ENCODE measurements at regions not wholly inside any gene's neighbourhood (a gene's known extent, or its start where the extent isn't known, plus 50 kb on each side); places are given as distances from the start of the nearest gene placed in this dataset.

GRCh38 chr2:198312596-198313483 is 508.4 kb downstream of the PLCL1 start:
- POLR2A ChIA-PET = no interaction called here
- CTCF ChIA-PET = interaction anchor here (0.8 to 6.6 kb wide), 18 partner anchors 8 to 1453 kb away, joined by 3 to 154 read pairs (median 6); no protein-coding TSS in a partner anchor
- TF ChIP-seq CTCF (IDR thresholded peaks at IDR 0.05; ENCODE audit: control extremely low read depth, extremely low read depth, low read depth, missing control alignments) = no peak
- DNase-seq (ENCODE audit: extremely low spot score) = no peak

DNA sequence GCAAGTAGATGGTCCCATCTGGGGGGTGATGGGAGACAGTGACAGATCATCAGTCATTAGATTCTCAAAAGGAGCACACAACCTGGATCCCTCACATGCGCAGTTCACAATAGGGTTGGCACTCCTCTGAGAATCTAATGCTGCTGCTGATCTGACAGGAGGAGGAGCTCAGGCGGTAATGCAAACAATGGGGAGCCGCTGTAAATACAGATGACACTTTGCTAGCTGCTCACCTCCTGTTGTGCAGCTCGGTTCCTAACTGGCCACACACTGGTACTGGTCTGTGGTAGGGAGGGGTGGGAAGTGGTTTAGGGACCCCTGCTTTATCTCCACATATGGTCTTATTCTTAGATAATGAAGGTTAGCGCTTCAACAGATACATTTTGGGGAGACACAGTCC is 506.6 kb downstream of the PLCL1 start:
- ChIA-PET POLR2A (no interaction called here), CTCF (interaction anchor here (0.8 to 6.6 kb wide), 5 partner anchors 14 to 1429 kb away, joined by 3 to 154 read pairs (median 5); no protein-coding TSS in a partner anchor)
- no peak for DNase-seq (ENCODE audit: extremely low spot score)
- no peak for TF ChIP-seq CTCF (IDR thresholded peaks at IDR 0.05; ENCODE audit: control extremely low read depth, extremely low read depth, low read depth, missing control alignments)

DNA sequence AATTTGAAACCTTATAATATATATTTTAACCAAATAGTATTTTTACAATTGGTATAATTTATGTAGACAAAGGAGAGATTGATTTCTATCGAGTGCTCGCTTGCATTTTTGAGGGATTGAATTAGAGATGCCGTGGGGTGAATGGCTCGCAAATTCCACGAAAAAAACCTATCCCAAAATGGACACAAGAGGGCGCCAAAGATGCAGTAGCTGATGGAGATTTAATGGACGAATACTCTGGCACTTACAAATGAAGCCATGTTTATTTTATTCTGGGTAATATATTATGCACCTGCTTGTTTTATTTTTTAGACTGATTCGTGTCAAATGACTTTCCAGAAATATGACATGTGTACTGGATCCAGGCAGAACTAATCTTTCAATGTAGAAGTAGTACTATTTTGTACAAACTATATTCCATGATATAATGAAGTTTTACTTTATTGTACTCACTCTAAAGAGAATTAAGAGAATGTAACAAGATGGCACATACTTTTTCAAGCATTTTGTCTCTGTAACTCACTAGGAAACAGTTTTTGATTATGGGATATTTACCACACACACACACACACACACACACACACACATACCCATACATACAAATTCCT is 505.4 kb downstream of the PLCL1 start:
- DNase-seq (ENCODE audit: extremely low spot score) = peak; percentile 54
- ChIA-PET POLR2A (no interaction called here), CTCF (interaction anchor here (0.8 to 1.8 kb wide), 15 partner anchors 10 to 1431 kb away, joined by 3 to 23 read pairs (median 4); no protein-coding TSS in a partner anchor)
- peak; percentile 77 for TF ChIP-seq CTCF (IDR thresholded peaks at IDR 0.05; ENCODE audit: control extremely low read depth, extremely low read depth, low read depth, missing control alignments)

GRCh38 chr2:198309081-198309480 is 504.7 kb downstream of the PLCL1 start:
- CTCF ChIA-PET = interaction anchor here (0.8 to 1.8 kb wide), 15 partner anchors 9 to 1431 kb away, joined by 3 to 23 read pairs (median 4); no protein-coding TSS in a partner anchor
- DNase-seq (ENCODE audit: extremely low spot score) = no peak
- POLR2A ChIA-PET = no interaction called here
- no peak for TF ChIP-seq CTCF (IDR thresholded peaks at IDR 0.05; ENCODE audit: control extremely low read depth, extremely low read depth, low read depth, missing control alignments)

DNA sequence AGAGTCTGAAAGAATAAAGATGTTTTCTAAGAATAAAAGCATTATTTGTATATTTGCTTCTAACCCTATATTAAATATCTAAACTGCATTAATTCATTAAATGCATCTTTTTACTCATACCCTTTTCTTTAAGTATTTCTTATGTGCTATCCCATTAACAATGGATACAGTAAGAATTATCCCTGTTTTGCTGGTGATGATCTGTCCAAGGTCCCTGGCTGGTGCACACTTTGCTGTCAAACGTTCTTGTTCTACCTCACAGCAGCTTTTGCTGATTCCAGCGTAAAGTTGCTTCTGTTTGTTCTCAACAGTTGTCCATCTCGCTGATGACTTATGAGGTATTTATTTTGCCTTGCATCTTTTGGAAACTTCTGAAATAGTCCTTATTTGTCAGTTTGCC is 504.0 kb downstream of the PLCL1 start:
- no peak for TF ChIP-seq CTCF (IDR thresholded peaks at IDR 0.05; ENCODE audit: control extremely low read depth, extremely low read depth, low read depth, missing control alignments)
- POLR2A ChIA-PET = no interaction called here
- no peak for DNase-seq (ENCODE audit: extremely low spot score)
- CTCF ChIA-PET = interaction anchor here (1.5 to 1.8 kb wide), 2 partner anchors 9 to 12 kb away, joined by 6 to 23 read pairs; no protein-coding TSS in a partner anchor

- TF ChIP-seq CTCF (IDR thresholded peaks at IDR 0.05; ENCODE audit: control extremely low read depth, extremely low read depth, low read depth, missing control alignments) = no peak
- CTCF ChIA-PET = interaction anchor here (1.4 kb wide), 1 partner anchor 1433 kb away, joined by 4 read pairs; no protein-coding TSS in a partner anchor
- POLR2A ChIA-PET = no interaction called here
- DNase-seq (ENCODE audit: extremely low spot score) = no peak
Measured at GRCh38 chr2:198307093-198307492, 502.7 kb downstream of the PLCL1 start.

All from GM10248 (cell line).